ENCODE measurements at regions not wholly inside any gene's neighbourhood (a gene's known extent, or its start where the extent isn't known, plus 50 kb on each side); places are given as distances from the start of the nearest gene placed in this dataset.

- no peak for TF ChIP-seq CTCF (IDR thresholded peaks at IDR 0.05)
- TF ChIP-seq POLR2A (IDR thresholded peaks at IDR 0.05), result no peak
Measured at GRCh38 chr2:11980809-11981208, 234.4 kb downstream of the LPIN1 start.
